ENCODE measurements at regions not wholly inside any gene's neighbourhood (a gene's known extent, or its start where the extent isn't known, plus 50 kb on each side); places are given as distances from the start of the nearest gene placed in this dataset.

- no peaks in the 10 kb centered on the region for H3K27me3 ChIP-seq (ENCODE audit: control insufficient read depth, insufficient read depth, low read length)
- no peak overlapping the region for H3K4me3 ChIP-seq (ENCODE audit: low read length in 3 of 3)
- no peak for TF ChIP-seq CTCF (IDR thresholded peaks at IDR 0.05; ENCODE audit: borderline replicate concordance, extremely low read depth, insufficient read depth)
- H3K36me3 ChIP-seq (ENCODE audit: control insufficient read depth in 2 of 3, insufficient read depth in 3 of 3, low read length in 3 of 3): peaks cover 5 to 26% (median 9%) of the 10 kb centered on the region in 3 donors
- FAIRE-seq (no peak), DNase-seq (peak in 3 of 5 donors; percentile 24 to 49 (median 34))
- no peak overlapping the region for H3K9ac ChIP-seq (ENCODE audit: low read length in 3 of 3)
- no peaks in the 10 kb centered on the region for H3K4me1 ChIP-seq (ENCODE audit: control insufficient read depth in 2 of 3, insufficient read depth in 2 of 3, low read depth in 1 of 3, low read length in 3 of 3)
- no peaks in the 10 kb centered on the region for H3K9me3 ChIP-seq (ENCODE audit: control insufficient read depth in 2 of 3, insufficient read depth in 1 of 3, low read length in 3 of 3)
- no peak overlapping the region for H3K27ac ChIP-seq (ENCODE audit: low read depth in 2 of 2, low read length in 2 of 2)
- intact Hi-C loops (cut with DNase I): no loop called here
Measured at GRCh38 chr9:92234514-92234913, 59.0 kb downstream of the IARS1 start.

- FAIRE-seq (no peak), DNase-seq (no peak)
- TF ChIP-seq CTCF (IDR thresholded peaks at IDR 0.05; ENCODE audit: borderline replicate concordance, extremely low read depth, insufficient read depth): no peak
- Histone ChIP-seq H3K27ac (ENCODE audit: low read depth in 2 of 2, low read length in 2 of 2) (no peak overlapping the region), H3K9me3 (ENCODE audit: control insufficient read depth in 2 of 3, insufficient read depth in 1 of 3, low read length in 3 of 3) (no peaks in the 10 kb centered on the region), H3K4me1 (ENCODE audit: control insufficient read depth in 2 of 3, insufficient read depth in 2 of 3, low read depth in 1 of 3, low read length in 3 of 3) (no peaks in the 10 kb centered on the region), H3K4me3 (ENCODE audit: low read length in 3 of 3) (no peak overlapping the region), H3K27me3 (ENCODE audit: control insufficient read depth, insufficient read depth, low read length) (no peaks in the 10 kb centered on the region), H3K9ac (ENCODE audit: low read length in 3 of 3) (no peak overlapping the region), H3K36me3 (ENCODE audit: control insufficient read depth in 2 of 3, insufficient read depth in 3 of 3, low read length in 3 of 3) (peaks cover 5 to 21% (median 8%) of the 10 kb centered on the region in 3 donors)
- intact Hi-C loops (cut with DNase I): no loop called here
Measured at GRCh38 chr9:92232190-92232589, 61.3 kb downstream of the IARS1 start.

GRCh38 chr9:92228628-92229027 is 64.9 kb downstream of the IARS1 start:
- Histone ChIP-seq H3K4me1 (ENCODE audit: control insufficient read depth in 2 of 3, insufficient read depth in 2 of 3, low read depth in 1 of 3, low read length in 3 of 3) (no peaks in the 10 kb centered on the region), H3K36me3 (ENCODE audit: control insufficient read depth in 2 of 3, insufficient read depth in 3 of 3, low read length in 3 of 3) (peaks cover 10 to 18% (median 18%) of the 10 kb centered on the region in 3 donors), H3K4me3 (ENCODE audit: low read length in 3 of 3) (no peak overlapping the region), H3K27me3 (ENCODE audit: control insufficient read depth, insufficient read depth, low read length) (no peaks in the 10 kb centered on the region), H3K27ac (ENCODE audit: low read depth in 2 of 2, low read length in 2 of 2) (no peak overlapping the region), H3K9ac (ENCODE audit: low read length in 3 of 3) (no peak overlapping the region), H3K9me3 (ENCODE audit: control insufficient read depth in 2 of 3, insufficient read depth in 1 of 3, low read length in 3 of 3) (no peaks in the 10 kb centered on the region)
- intact Hi-C loops (cut with DNase I): no loop called here
- DNase-seq: no peak
- no peak for TF ChIP-seq CTCF (IDR thresholded peaks at IDR 0.05; ENCODE audit: borderline replicate concordance, extremely low read depth, insufficient read depth)
- no peak for FAIRE-seq

- intact Hi-C loops (cut with DNase I): no loop called here
- no peaks in the 10 kb centered on the region for H3K27me3 ChIP-seq (ENCODE audit: control insufficient read depth, insufficient read depth, low read length)
- H3K4me3 ChIP-seq (ENCODE audit: low read length in 3 of 3): no peak overlapping the region
- H3K4me1 ChIP-seq (ENCODE audit: control insufficient read depth in 2 of 3, insufficient read depth in 2 of 3, low read depth in 1 of 3, low read length in 3 of 3): no peaks in the 10 kb centered on the region
- DNase-seq (no peak), FAIRE-seq (no peak)
- TF ChIP-seq CTCF (IDR thresholded peaks at IDR 0.05; ENCODE audit: borderline replicate concordance, extremely low read depth, insufficient read depth): no peak
- H3K36me3 ChIP-seq (ENCODE audit: control insufficient read depth in 2 of 3, insufficient read depth in 3 of 3, low read length in 3 of 3): peaks cover 18 to 28% (median 27%) of the 10 kb centered on the region in 3 donors
- H3K27ac ChIP-seq (ENCODE audit: low read depth in 2 of 2, low read length in 2 of 2): no peak overlapping the region
- H3K9ac ChIP-seq (ENCODE audit: low read length in 3 of 3): no peak overlapping the region
- H3K9me3 ChIP-seq (ENCODE audit: control insufficient read depth in 2 of 3, insufficient read depth in 1 of 3, low read length in 3 of 3): no peaks in the 10 kb centered on the region
Measured at GRCh38 chr9:92224177-92224576, 69.3 kb downstream of the IARS1 start.

All from kidney (tissue), 13 donors.